ENCODE measurements at regions not wholly inside any gene's neighbourhood (a gene's known extent, or its start where the extent isn't known, plus 50 kb on each side); places are given as distances from the start of the nearest gene placed in this dataset.

GRCh38 chr21:41573902-41574690 lies 66.1 kb upstream of the TMPRSS2 start:
- Histone ChIP-seq H3K9me3 (peaks cover 0 to 8% of the 10 kb centered on the region in 2 donors), H3K36me3 (no peaks in the 10 kb centered on the region), H3K4me1 (no peaks in the 10 kb centered on the region), H3K27ac (no peak overlapping the region), H3K4me3 (no peak overlapping the region), H3K27me3 (no peaks in the 10 kb centered on the region)
- no peak for DNase-seq
- TF ChIP-seq CTCF (IDR thresholded peaks at IDR 0.05) (no peak), POLR2A (IDR thresholded peaks at IDR 0.05) (no peak)
- intact Hi-C loops (cut with DNase I; ENCODE audit: low total_unique reads) = no loop called here

GRCh38 chr21:41571938-41572510 lies 64.1 kb upstream of the TMPRSS2 start:
- Histone ChIP-seq H3K27ac (no peak overlapping the region), H3K9me3 (no peaks in the 10 kb centered on the region), H3K4me1 (no peaks in the 10 kb centered on the region), H3K27me3 (no peaks in the 10 kb centered on the region), H3K36me3 (no peaks in the 10 kb centered on the region), H3K4me3 (no peak overlapping the region)
- TF ChIP-seq CTCF (IDR thresholded peaks at IDR 0.05) (no peak), POLR2A (IDR thresholded peaks at IDR 0.05) (no peak)
- no peak for DNase-seq
- intact Hi-C loops (cut with DNase I; ENCODE audit: low total_unique reads) = no loop called here

DNA sequence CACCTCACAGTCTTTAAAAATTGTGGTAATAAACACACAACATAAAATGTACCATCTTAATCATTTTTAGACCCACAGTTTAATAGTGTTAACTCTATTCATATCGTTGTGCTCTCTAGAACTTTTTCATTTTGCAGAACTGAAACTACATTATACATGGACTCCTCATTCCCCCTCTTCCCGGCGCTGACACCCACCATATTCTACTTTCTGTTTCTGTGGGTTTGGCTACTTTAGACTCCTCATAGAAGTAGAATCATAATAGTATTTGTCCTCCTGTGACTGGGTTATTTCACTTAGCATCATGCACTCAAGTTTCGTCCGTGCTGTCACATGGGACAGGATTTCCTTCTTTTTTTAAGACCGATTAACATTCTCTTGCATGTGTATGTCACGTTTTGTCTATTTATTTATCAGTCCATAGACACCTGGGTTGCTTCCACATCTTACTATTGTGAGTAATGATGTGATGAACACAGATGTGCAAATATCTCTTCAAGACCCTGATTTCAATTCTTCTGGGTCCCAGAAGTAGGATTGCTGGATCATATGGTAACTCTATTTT lies 62.9 kb upstream of the TMPRSS2 start:
- no peaks in the 10 kb centered on the region for H3K27me3 ChIP-seq
- no peak overlapping the region for H3K4me3 ChIP-seq
- H3K9me3 ChIP-seq = no peaks in the 10 kb centered on the region
- TF ChIP-seq CTCF (IDR thresholded peaks at IDR 0.05) (no peak), POLR2A (IDR thresholded peaks at IDR 0.05) (no peak)
- H3K27ac ChIP-seq = no peak overlapping the region
- H3K36me3 ChIP-seq = no peaks in the 10 kb centered on the region
- no peaks in the 10 kb centered on the region for H3K4me1 ChIP-seq
- no peak for DNase-seq
- intact Hi-C loops (cut with DNase I; ENCODE audit: low total_unique reads) = no loop called here

DNA sequence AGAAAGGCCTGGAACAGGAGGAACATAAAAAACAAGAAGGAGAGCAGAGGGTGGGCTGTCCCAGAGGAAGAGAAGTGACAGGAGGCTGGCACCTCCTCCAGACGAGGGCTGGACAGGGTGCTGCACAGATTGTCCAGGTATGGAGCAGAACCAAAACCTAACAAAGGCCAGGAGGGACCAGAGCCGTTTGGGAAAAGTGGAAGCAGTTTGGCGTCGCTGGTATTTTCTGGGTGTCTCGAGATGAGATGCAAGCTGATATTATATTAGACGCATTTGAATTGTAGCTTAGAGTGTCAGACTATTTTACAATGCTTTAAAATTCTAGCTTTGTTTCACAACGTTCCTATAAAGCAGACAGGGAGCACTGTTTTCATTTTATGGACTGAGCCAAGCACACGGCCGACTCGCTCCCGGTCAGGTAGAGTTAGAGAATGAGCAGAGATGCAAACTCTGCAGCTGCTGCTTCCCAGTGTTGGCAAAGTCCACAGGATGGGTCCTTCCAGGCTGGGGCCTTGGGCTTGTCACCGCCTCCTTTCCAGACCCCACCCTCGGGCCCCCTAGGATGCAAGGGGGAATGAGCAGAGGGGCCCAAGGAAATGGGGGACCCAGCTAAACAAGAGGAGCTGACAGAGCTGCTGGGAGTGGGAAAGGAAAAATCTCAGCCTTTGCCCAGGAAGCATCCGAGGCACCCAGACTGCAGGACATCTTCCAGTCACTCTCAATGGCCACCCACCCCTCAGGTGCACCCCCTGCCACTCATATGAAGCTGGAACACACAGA lies 60.8 kb upstream of the TMPRSS2 start:
- no peak overlapping the region for H3K27ac ChIP-seq
- no peak overlapping the region for H3K4me3 ChIP-seq
- no peak for DNase-seq
- TF ChIP-seq POLR2A (IDR thresholded peaks at IDR 0.05) (no peak), CTCF (IDR thresholded peaks at IDR 0.05) (no peak)
- H3K27me3 ChIP-seq = no peaks in the 10 kb centered on the region
- intact Hi-C loops (cut with DNase I; ENCODE audit: low total_unique reads) = no loop called here
- no peaks in the 10 kb centered on the region for H3K9me3 ChIP-seq
- no peaks in the 10 kb centered on the region for H3K36me3 ChIP-seq
- no peaks in the 10 kb centered on the region for H3K4me1 ChIP-seq

Measured in uterus (tissue), 3 donors.